GM12875 (cell line): ENCODE measurements at regions not wholly inside any gene's neighbourhood (a gene's known extent, or its start where the extent isn't known, plus 50 kb on each side); places are given as distances from the start of the nearest gene placed in this dataset.

Experiments
- H3K4me3 ChIP-seq: one replicate; pipeline ENCODE4 v1.5.1; 2011; ENCODE audit warnings: low read depth, low read length, control low read depth
- CTCF ChIP-seq: IDR thresholded peaks from 2 replicates; pipeline ENCODE4 v1.5.1; 2011; ENCODE audit warnings: low read depth, mild to moderate bottlenecking, control low read depth, inconsistent platforms, low read length, moderate library complexity, borderline replicate concordance; ENCODE audit not compliant: insufficient read depth

GRCh38 chr10:29692121-29692539, 57.4 kb upstream of the SVIL start:
- no peak for TF ChIP-seq CTCF
- H3K4me3 ChIP-seq: no peak overlapping the region

GRCh38 chr10:29691564-29692072, 56.8 kb upstream of the SVIL start:
- TF ChIP-seq CTCF: no peak
- H3K4me3 ChIP-seq: no peak overlapping the region

GRCh38 chr10:29689001-29689400, 54.2 kb upstream of the SVIL start:
- no peak overlapping the region for H3K4me3 ChIP-seq

GRCh38 chr10:29688230-29688661, 53.5 kb upstream of the SVIL start:
- H3K4me3 ChIP-seq: no peak overlapping the region

More at GRCh38 chr10:29689001-29689400, 54.2 kb upstream of the SVIL start:
- TF ChIP-seq CTCF: no peak

GRCh38 chr10:29687421-29688164, 52.8 kb upstream of the SVIL start:
- no peak for TF ChIP-seq CTCF

More at GRCh38 chr10:29688230-29688661, 53.5 kb upstream of the SVIL start:
- TF ChIP-seq CTCF: no peak

GRCh38 chr10:29685506-29685905, 50.7 kb upstream of the SVIL start:
- TF ChIP-seq CTCF: no peak
- H3K4me3 ChIP-seq: no peak overlapping the region

More at GRCh38 chr10:29687421-29688164, 52.8 kb upstream of the SVIL start:
- H3K4me3 ChIP-seq: no peak overlapping the region
